ENCODE measurements at regions not wholly inside any gene's neighbourhood (a gene's known extent, or its start where the extent isn't known, plus 50 kb on each side); places are given as distances from the start of the nearest gene placed in this dataset.

DNA sequence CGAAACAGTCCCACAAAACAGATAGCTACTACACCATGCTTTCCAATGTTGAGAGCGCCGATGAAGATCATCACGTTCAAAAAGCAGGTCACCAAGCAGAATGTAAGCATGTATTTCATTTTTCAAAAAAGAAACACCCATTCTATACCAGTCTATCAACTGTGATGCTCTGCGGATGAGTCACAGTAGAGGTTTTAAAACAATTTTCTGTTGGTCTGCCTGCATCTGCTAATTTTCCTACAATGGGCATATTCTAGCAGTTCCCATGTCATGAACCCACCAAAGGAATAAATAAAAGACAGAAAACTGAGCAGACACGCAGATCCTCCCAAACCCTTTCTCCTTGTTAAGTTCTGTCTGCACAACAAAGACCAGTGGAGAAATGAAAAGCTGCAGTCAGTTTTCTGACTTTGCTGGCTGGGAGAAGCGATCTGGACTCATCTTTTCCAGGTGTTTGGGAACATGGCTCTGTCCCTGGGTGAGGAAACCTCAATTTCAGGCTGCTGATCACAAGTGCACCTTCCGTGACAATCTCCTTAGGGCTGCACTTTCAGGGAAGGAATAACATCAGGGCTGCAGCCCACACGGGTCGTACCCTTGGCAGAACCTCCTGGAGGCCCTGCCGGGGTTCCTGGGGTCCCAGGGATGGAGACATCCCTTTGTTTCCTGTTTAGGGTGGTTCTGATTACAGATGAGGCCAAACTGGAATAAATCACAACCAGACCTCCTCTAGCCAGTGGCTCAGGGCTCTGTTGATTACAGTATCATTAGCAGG lies 200.1 kb downstream of the BMP7 start:
- H3K4me1 ChIP-seq = no peaks in the 10 kb centered on the region
- TF ChIP-seq, protein P1, sequence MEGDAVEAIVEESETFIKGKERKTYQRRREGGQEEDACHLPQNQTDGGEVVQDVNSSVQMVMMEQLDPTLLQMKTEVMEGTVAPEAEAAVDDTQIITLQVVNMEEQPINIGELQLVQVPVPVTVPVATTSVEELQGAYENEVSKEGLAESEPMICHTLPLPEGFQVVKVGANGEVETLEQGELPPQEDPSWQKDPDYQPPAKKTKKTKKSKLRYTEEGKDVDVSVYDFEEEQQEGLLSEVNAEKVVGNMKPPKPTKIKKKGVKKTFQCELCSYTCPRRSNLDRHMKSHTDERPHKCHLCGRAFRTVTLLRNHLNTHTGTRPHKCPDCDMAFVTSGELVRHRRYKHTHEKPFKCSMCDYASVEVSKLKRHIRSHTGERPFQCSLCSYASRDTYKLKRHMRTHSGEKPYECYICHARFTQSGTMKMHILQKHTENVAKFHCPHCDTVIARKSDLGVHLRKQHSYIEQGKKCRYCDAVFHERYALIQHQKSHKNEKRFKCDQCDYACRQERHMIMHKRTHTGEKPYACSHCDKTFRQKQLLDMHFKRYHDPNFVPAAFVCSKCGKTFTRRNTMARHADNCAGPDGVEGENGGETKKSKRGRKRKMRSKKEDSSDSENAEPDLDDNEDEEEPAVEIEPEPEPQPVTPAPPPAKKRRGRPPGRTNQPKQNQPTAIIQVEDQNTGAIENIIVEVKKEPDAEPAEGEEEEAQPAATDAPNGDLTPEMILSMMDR (IDR thresholded peaks at IDR 0.05) = no peak
- ATAC-seq = no peak
- no peaks in the 10 kb centered on the region for H3K9me3 ChIP-seq
- no peaks in the 10 kb centered on the region for H3K36me3 ChIP-seq
- DNase-seq = no peak
- intact Hi-C loops (cut with DNase I) = no loop called here
- H3K4me3 ChIP-seq = no peak overlapping the region
- H3K27ac ChIP-seq = no peak overlapping the region
- H3K27me3 ChIP-seq (ENCODE audit: low read depth) = peaks cover 38% of the 10 kb centered on the region

DNA sequence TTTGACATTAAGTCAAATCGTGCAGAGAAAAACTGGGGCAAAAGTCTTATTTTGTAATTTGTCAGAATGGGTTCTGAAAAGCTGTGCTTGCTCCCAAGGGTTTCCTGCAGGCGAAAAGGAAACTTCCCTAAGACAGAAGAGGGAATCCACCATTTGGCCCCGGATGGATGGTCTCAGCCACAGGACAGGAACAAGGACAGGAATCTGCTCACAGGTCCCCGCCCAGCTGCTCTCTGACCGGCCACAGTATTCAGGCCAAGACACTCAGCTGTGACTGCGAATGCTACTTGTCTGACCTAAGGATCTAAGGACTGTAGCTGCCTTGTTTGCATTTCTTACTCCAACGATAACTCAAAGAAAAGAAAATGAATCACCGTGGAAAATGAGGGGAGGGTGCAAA lies 197.0 kb downstream of the BMP7 start:
- DNase-seq = no peak
- Histone ChIP-seq H3K4me3 (no peak overlapping the region), H3K36me3 (no peaks in the 10 kb centered on the region), H3K4me1 (no peaks in the 10 kb centered on the region), H3K27ac (no peak overlapping the region), H3K27me3 (ENCODE audit: low read depth) (peaks cover 57% of the 10 kb centered on the region), H3K9me3 (no peaks in the 10 kb centered on the region)
- TF ChIP-seq, protein P1 (IDR thresholded peaks at IDR 0.05) = no peak
- intact Hi-C loops (cut with DNase I) = no loop called here
- no peak for ATAC-seq

DNA sequence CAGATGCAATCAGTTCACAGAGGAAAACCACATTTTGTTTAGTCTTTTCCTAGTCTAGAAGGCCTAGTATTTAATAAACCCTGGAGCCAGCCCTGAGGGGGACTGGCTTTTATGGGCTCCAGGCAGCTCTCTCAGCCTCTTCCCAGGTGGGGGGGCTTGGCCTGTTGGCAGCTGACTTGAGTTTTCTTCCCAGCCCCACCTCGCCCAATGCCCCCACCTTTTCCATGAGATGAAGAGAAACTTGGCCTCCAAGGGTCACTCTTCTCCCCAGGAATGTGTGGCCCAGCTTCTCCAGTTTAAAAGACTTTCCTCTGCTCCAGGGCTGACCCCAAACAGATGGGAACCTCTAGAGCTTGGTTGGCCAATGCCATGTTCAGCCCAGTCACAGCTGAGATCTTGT lies 196.1 kb downstream of the BMP7 start:
- TF ChIP-seq, protein P1 (IDR thresholded peaks at IDR 0.05) = no peak

DNA sequence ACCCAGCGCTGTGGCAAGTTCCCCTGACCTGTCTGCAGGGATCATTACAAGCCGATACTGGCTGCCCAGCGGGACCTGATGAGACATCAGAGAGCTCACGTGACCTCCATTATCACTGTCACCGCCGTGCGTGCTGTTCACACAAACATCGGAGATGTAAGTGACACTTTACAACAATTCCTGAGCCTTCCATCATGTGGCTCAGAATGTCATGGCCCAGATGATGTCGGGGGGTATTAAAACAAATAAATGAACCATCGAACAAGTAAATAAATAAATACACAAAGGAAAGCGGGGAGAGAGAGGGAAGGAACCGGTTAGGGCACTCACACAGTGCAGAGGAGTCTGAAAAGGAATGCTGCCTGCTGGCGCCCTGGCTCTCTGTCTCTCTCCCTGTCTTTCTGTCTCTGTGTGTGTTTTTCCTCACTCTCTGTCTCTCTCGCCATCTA lies 195.1 kb downstream of the BMP7 start:
- H3K27ac ChIP-seq = no peak overlapping the region
- H3K4me3 ChIP-seq = no peak overlapping the region
- H3K27me3 ChIP-seq (ENCODE audit: low read depth) = peaks cover 50% of the 10 kb centered on the region
- intact Hi-C loops (cut with DNase I) = no loop called here
- no peak for ATAC-seq
- no peaks in the 10 kb centered on the region for H3K9me3 ChIP-seq
- H3K36me3 ChIP-seq = no peaks in the 10 kb centered on the region
- no peak for DNase-seq
- TF ChIP-seq, protein P1 (IDR thresholded peaks at IDR 0.05) = no peak
- H3K4me1 ChIP-seq = no peaks in the 10 kb centered on the region

More for the DNA sequence above, 196.1 kb downstream of the BMP7 start:
- intact Hi-C loops (cut with DNase I) = no loop called here
- H3K9me3 ChIP-seq = no peaks in the 10 kb centered on the region
- no peak for ATAC-seq
- no peaks in the 10 kb centered on the region for H3K4me1 ChIP-seq
- no peaks in the 10 kb centered on the region for H3K36me3 ChIP-seq
- H3K27ac ChIP-seq = no peak overlapping the region
- DNase-seq = no peak
- H3K27me3 ChIP-seq (ENCODE audit: low read depth) = peaks cover 53% of the 10 kb centered on the region
- no peak overlapping the region for H3K4me3 ChIP-seq

DNA sequence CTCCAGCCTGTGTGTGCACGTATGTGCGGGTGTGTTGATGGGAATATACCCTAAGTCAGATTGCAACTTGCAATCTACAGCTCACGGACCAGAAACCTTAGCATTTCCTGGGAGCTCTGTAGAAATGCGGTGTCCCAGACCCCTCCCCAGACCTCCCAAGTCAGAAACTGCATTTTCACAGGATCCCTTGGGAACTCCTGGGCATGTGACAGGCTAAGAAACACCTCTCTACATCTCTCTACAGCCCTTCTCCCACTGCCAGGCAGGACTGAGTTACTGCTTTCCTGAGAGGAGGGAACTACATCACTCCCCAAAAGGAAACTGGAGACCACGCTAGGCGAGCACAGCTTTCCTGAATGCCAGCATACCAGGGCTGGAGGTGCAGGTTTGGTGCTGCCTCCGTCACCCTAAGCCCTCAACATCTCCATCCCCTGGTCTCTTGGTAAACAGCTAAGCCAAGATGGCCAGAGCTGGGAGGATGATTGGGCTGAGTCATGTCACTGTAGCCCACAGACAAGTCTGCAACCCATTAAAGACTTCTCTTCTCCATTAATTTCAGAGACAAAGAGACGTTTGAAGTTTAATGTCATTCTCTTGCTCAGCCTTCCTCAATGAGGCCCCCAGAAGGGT lies 194.4 kb downstream of the BMP7 start:
- TF ChIP-seq, protein P1 (IDR thresholded peaks at IDR 0.05) = no peak
- intact Hi-C loops (cut with DNase I) = no loop called here
- ATAC-seq (no peak), DNase-seq (no peak)
- Histone ChIP-seq H3K9me3 (peaks cover under 1% of the 10 kb centered on the region), H3K27me3 (ENCODE audit: low read depth) (peaks cover 50% of the 10 kb centered on the region), H3K36me3 (no peaks in the 10 kb centered on the region), H3K4me1 (no peaks in the 10 kb centered on the region), H3K27ac (no peak overlapping the region), H3K4me3 (no peak overlapping the region)

Measured in lower lobe of right lung (tissue), 2 donors.